ENCODE measurements at regions not wholly inside any gene's neighbourhood (a gene's known extent, or its start where the extent isn't known, plus 50 kb on each side); places are given as distances from the start of the nearest gene placed in this dataset.
"Not testable (repeated sequence)": the region's sequence is repeated elsewhere in the genome, so short reads cannot be mapped to it uniquely, and the experiment has no call there.

- no peak for DNase-seq (ENCODE audit: low read depth)
- TF ChIP-seq CTCF (conservative IDR thresholded peaks at IDR 0.05; ENCODE audit: low read depth, low read length) = no peak
- H3K4me3 ChIP-seq (ENCODE audit: low read depth, low read length) = no peak overlapping the region
Observed at GRCh38 chr18:39168723-39169122, 1603.1 kb upstream of the CELF4 start.

GRCh38 chr18:39167990-39168389, 1602.4 kb upstream of the CELF4 start:
- TF ChIP-seq CTCF (conservative IDR thresholded peaks at IDR 0.05; ENCODE audit: low read depth, low read length) = no peak
- DNase-seq (ENCODE audit: low read depth) = no peak
- no peak overlapping the region for H3K4me3 ChIP-seq (ENCODE audit: low read depth, low read length)

- no peak for DNase-seq (ENCODE audit: low read depth)
- TF ChIP-seq CTCF (conservative IDR thresholded peaks at IDR 0.05; ENCODE audit: low read depth, low read length) = no peak
- no peak overlapping the region for H3K4me3 ChIP-seq (ENCODE audit: low read depth, low read length)
Observed at GRCh38 chr18:39166776-39167175, 1601.2 kb upstream of the CELF4 start.

GRCh38 chr18:39162013-39162827, 1596.6 kb upstream of the CELF4 start:
- TF ChIP-seq CTCF (conservative IDR thresholded peaks at IDR 0.05; ENCODE audit: low read depth, low read length) = peak; percentile 1
- no peak overlapping the region for H3K4me3 ChIP-seq (ENCODE audit: low read depth, low read length)
- DNase-seq (ENCODE audit: low read depth) = no peak

GRCh38 chr18:39149211-39149806, 1583.7 kb upstream of the CELF4 start:
- TF ChIP-seq CTCF (conservative IDR thresholded peaks at IDR 0.05; ENCODE audit: low read depth, low read length) = no peak
- H3K4me3 ChIP-seq (ENCODE audit: low read depth, low read length) = no peak overlapping the region

GRCh38 chr18:39134255-39134654, 1568.7 kb upstream of the CELF4 start:
- no peak overlapping the region for H3K4me3 ChIP-seq (ENCODE audit: low read depth, low read length)
- TF ChIP-seq CTCF (conservative IDR thresholded peaks at IDR 0.05; ENCODE audit: low read depth, low read length) = no peak
- DNase-seq (ENCODE audit: low read depth) = no peak

More at GRCh38 chr18:39149211-39149806, 1583.7 kb upstream of the CELF4 start:
- DNase-seq (ENCODE audit: low read depth) = no peak

DNA sequence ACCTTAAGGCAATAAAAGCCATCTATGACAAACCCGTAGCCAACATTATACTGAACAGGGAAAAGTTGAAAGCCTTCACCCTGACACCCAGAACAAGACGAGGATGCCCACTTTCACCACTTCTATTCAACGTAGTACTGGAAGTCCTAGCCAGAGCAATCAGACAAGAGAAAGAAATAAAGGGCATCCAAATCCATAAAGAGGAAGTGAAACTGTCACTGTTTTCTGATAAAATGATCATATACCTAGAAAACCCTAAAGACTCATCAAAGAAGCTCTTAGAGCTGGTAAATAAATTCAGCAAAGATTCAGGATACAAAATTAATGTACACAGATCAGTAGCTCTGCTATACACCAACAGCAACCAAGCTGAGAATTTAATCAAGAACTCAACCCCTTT, 1561.9 kb upstream of the CELF4 start:
- not testable (repeated sequence) for H3K4me3 ChIP-seq (ENCODE audit: low read depth, low read length); DNase-seq (ENCODE audit: low read depth)
